Right hindlimb (tissue), 1 donor: ENCODE measurements at regions not wholly inside any gene's neighbourhood (a gene's known extent, or its start where the extent isn't known, plus 50 kb on each side); places are given as distances from the start of the nearest gene placed in this dataset.
"Not testable (repeated sequence)": the region's sequence is repeated elsewhere in the genome, so short reads cannot be mapped to it uniquely, and the experiment has no call there.

Source experiments
- DNase-seq: peaks from one replicate; pipeline ENCODE4 v3.0.0-alpha.2; 2018

DNA sequence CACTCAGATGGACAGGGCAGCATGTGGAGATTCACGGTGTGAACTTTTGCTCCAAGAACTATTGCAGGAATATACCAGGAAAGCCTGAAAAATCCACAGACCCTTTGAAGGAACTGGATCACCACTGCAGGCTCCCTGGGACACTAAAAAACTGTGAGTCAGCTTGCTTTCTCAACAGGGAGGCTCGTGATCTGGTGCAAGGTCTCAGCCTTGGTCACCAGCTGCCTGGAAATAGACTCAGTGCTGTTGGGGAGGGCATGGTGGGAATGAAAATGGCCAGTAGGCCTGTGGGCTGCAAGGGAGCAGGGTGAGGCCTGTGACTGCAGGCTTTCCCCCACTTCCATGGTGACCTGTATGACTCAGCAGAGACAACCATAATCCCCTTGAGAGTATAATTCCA is 426.4 kb upstream of the RPS6KA3 start:
- DNase-seq, result no peak

DNA sequence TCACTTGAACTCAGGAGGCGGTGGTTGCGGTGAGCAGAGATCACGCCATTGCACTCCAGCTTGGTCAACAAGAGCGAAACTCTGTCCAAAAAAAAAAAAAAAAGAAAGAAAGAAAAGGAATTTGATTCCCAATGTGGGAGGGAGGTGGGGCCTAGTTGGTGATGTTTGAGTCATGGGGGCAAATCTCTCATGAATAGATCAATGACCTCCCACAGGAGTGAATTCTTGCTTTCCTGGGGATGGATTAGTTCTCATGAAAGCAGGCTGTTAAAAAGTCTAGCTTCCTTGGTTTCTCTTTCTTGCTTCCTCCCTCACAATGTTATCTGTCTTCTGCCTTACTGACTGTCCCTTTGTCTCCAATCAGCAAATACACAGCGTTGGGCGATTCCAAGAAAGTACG is 419.5 kb upstream of the RPS6KA3 start:
- DNase-seq, result no peak

DNA sequence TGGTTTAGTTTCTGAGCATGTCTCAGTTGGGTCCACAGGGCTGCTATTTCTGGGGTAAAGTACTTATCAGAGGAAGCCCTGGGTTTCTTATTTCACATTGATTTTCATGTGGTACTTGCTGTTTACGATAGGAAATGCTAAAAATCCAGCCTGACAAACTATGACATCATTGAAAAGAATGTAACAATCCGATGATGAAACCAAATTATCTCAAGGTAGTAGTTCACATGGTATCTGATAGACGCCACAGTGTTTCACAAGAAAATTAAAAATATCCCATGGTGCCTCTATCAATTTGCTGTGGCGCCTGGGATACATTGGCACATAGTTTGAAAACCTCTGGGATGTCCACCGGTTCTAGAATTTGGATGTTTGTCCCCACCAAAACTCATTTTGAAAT is 418.9 kb upstream of the RPS6KA3 start:
- DNase-seq, result no peak

DNA sequence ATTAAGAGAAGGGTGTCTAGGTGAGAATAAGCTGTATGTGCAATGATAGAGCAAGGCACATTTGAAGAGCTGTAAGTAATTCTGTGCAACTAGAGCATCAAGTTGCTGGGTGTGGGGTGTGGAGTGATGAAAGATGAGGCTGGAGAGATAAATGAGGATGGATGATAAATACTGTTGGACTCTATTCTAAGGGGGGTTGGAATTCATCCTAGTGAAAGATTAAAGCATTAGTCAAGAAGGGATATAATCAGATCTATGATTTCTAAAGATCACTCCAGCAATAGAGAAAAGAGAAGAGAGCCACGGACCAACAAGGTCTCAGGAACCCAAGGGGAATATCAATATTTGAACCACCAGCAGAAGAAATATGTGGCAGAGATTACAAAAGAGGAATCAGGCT is 415.0 kb upstream of the RPS6KA3 start:
- no peak for DNase-seq

GRCh38 chrX:20680998-20681397 is 414.3 kb upstream of the RPS6KA3 start:
- DNase-seq, result no peak

DNA sequence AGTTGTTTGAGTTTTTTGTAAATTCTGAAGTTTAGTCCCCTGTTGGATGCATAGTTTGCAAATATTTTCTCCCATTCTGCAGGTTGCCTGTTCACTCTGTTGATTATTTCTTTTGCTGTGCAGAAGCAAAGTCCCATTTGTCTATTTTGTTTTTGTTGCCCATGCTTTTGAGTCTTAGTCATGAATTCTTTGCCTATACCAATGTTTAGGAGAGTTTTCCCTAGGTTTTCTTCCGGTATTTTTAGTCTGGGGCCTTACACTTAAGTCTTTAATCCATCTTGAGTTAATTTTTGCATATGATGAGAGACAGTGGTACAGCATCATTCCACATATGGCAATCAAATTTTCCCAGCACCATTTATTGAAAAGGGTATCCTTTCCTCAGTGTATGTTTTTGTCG is 405.8 kb upstream of the RPS6KA3 start:
- no peak for DNase-seq

- DNase-seq, result not testable (repeated sequence)
These were observed 405.0 kb upstream of the RPS6KA3 start for GRCh38 chrX:20671746-20672145.

GRCh38 chrX:20670611-20671010 is 403.9 kb upstream of the RPS6KA3 start:
- DNase-seq, result no peak

DNA sequence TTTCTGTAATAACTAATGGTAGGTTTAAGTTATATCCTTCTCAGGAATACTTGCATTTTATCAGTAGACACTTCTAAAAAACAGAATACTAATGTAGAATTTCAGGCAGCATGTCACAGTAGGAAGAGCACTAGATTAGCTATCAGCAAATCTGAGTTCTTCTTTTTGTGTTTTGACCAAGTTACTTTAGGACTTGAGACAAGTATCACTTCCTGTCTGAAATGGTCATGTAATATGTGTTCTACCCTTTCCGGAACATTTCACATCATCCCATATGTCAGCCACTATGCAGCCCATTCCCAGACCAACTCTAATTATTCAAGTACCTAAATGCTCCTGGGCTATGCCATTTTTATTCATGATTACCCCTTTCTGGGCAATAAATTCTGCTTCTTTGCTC is 401.8 kb upstream of the RPS6KA3 start:
- no peak for DNase-seq

DNA sequence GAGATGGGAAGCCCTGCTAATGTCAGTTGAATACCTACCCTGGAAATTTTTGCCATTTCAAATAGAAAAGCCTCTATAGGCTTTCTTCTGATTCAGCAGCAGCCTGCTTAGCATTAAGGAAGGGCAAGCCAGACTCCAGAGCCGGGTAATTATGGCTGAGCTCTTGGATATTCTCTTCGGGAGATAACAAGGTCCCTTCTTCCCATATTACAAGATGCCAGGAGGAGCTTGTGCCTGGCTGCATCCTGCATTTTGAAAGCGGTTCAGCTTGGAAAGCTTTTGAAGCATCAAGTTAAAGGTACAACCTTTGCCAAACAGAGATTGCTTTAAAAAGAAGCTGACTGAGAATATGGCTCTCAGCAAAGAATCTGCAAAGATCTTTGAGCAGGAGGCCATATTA is 399.6 kb upstream of the RPS6KA3 start:
- DNase-seq, result no peak

GRCh38 chrX:20665481-20665880 is 398.8 kb upstream of the RPS6KA3 start:
- DNase-seq, result no peak

GRCh38 chrX:20664774-20665173 is 398.1 kb upstream of the RPS6KA3 start:
- no peak for DNase-seq

DNA sequence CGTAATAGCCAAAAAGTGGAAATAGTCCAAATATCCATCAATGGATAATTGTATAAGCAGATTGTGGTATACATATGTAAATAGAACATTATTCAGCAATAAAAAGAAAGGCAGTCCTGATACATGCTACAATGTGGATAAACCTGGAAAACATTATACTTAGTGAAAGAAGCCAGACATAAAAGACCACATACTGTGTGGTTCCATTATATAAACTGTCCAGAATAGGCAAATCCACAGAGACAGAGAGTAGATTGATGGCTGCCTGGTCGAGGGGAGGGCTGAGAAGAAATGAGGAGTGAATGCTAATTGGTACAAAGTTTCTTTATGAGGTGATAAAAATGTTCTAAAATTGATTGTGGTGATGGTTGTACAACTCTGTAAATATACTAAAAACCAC is 397.4 kb upstream of the RPS6KA3 start:
- no peak for DNase-seq

DNA sequence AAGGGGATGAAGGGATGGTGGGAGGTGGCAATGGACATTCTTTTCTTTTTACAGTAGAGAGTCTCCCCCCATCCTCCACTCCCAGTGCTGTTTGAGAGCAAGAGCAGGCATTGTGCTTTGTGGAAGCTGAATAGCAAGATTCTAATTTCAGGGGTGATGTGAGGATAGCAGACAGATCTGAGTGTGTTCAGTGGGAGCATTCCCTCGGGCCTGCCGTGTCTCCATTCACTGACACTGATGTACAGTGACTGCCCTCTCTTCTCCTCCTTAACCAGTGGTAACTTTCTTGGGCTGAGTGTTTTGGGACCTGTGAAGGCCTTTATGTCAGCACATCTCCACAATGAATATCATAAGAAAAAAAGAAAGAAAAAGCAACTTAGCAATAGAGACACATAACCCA is 396.6 kb upstream of the RPS6KA3 start:
- no peak for DNase-seq

- DNase-seq, result no peak
These were observed 390.0 kb upstream of the RPS6KA3 start for GRCh38 chrX:20656721-20657120.

DNA sequence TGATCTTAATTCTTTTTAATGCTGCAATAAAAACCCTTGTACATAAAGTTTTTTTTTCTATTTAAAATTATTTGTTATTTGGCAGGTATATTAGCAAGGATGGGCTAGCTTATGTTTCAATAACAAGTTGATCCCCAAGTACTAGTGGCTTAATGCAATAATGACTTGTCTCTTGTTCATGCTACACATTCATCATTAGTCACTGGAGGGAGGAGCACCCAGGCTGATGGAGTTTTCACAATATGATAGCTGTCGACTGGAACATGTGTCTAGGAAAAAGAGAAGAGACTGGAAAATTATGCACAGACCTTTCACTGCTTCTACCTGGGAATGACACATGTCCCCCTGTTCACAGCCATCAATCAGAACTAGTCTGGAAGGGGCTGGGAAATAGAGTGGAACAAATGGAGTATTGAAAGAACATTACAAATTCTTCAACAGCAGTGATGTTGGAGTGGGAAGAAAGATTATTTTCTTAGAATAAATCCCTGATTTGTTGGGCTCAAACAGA is 387.9 kb upstream of the RPS6KA3 start:
- DNase-seq, result no peak

GRCh38 chrX:20653070-20653469 is 386.4 kb upstream of the RPS6KA3 start:
- DNase-seq, result no peak

GRCh38 chrX:20641954-20642353 is 375.2 kb upstream of the RPS6KA3 start:
- no peak for DNase-seq

DNA sequence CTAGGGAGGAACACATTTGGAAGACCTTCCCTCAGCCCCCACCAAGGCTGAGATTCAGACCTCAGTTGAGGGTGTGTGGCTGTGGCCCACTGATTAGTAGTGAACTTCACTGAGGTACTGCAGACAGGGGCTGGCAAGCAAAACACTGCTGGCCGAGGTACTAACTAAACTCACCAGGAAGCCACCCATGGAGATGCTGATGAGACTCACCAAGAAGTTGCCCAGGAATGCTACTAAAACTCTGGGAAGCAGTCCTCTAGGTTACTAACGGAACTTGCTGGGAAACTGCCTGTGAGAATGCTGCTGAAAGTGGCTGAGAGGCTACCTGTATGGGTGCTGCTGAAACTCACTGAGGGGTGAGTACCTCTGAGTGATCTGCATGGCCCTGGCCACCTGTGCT is 372.4 kb upstream of the RPS6KA3 start:
- no peak for DNase-seq

DNA sequence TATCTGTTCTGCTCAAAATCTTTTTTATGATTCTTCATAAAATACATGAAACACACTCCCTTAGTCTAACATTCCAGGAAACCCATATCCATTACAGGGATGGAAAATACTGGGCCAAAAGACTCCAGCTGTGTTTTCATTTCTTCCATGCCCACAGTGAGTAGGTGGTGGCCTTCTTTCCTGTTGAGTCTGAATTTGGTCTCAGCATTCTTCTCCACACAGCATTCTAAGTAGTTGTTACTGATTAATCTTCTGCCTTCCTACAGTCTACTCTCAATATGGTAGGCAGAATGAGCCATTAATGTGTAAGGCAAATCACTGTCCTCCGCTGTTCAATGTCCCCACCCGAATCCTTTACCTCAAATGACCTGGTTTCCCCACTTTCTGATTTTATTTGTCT is 370.6 kb upstream of the RPS6KA3 start:
- DNase-seq, result no peak

- no peak for DNase-seq
These were observed 366.7 kb upstream of the RPS6KA3 start for GRCh38 chrX:20633451-20633850.

DNA sequence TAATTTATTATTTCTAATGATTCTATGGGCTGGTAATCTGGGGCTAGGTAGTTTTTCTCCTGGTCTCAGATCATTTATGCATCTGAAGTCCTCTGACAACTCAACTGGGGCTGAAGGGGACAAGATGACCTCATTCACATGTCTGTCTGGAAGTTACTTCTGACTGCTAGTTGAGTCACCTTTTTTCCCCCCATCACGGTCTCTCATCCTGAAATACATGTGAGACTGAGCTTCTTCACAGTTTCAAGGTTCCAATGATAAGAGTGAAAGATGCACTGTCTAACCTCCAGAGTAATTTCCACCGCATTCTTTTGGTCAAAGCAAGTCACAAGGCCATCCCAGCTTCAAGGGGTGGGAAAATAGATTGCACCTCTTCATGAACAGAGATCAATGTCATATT is 356.7 kb upstream of the RPS6KA3 start:
- DNase-seq, result no peak

- no peak for DNase-seq
These were observed 353.6 kb upstream of the RPS6KA3 start for GRCh38 chrX:20620306-20620705.

GRCh38 chrX:20609916-20610415 is 343.3 kb upstream of the RPS6KA3 start:
- no peak for DNase-seq

- DNase-seq, result no peak
These were observed 340.1 kb upstream of the RPS6KA3 start for GRCh38 chrX:20606831-20607230.

DNA sequence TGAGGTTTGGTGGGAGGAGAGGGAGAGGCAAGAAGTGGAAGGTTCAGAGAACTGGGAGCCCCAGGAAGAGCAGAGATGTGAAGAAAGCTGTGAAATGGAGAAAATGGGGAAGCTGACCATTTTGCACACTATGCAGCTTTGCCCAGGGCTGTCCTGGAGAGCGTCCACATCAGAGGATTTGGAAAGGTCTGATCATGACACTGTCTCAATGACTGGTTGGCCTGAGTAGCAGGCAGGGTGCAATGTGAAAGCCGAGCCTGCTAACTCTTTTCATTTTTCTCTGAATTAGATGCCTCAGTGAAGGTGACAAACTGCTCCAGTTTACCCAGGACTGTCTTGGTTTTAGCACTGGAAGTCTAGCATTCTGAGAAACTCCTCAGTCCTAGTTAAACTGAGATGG is 330.1 kb upstream of the RPS6KA3 start:
- DNase-seq, result no peak
